ENCODE measurements at regions not wholly inside any gene's neighbourhood (a gene's known extent, or its start where the extent isn't known, plus 50 kb on each side); places are given as distances from the start of the nearest gene placed in this dataset.

- Histone ChIP-seq H3K4me3 (ENCODE audit: low read length) (no peak overlapping the region), H3K27me3 (ENCODE audit: insufficient read depth, low read length) (no peaks in the 10 kb centered on the region), H3K36me3 (ENCODE audit: insufficient read depth, low read length) (no peaks in the 10 kb centered on the region), H3K4me1 (ENCODE audit: insufficient read depth, low read length) (no peaks in the 10 kb centered on the region), H3K27ac (ENCODE audit: low read depth, low read length) (no peak overlapping the region), H3K9ac (ENCODE audit: low read depth, low read length) (no peak overlapping the region), H3K9me3 (ENCODE audit: insufficient read depth, low read depth, low read length) (no peaks in the 10 kb centered on the region)
- 95% methylated on average over 2 of the region's 2 CpGs for WGBS
Measured at GRCh38 chr2:78455586-78455985, 569.9 kb upstream of the REG3G start.

DNA sequence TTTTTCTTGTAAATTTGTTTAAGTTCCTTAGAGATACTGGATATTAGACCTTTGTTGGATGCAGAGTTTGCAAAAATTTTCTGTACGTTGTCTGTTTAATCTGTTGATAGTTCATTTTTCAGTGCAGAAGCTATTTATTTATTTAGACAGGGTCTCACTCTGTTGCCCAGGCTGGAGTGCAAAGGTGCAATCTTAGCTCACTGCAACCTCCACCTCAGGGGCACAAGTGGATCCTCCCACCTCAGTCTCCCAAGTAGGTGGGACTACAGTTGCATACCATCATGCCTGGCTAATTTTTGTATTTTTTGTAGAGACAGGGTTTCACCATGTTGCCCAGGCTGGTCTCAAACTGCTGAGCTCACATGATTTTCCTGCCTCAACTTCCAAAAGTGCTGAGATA, 568.2 kb upstream of the REG3G start:
- Histone ChIP-seq H3K27me3 (ENCODE audit: insufficient read depth, low read length) (no peaks in the 10 kb centered on the region), H3K27ac (ENCODE audit: low read depth, low read length) (no peak overlapping the region), H3K4me3 (ENCODE audit: low read length) (no peak overlapping the region), H3K4me1 (ENCODE audit: insufficient read depth, low read length) (no peaks in the 10 kb centered on the region), H3K9ac (ENCODE audit: low read depth, low read length) (no peak overlapping the region), H3K9me3 (ENCODE audit: insufficient read depth, low read depth, low read length) (no peaks in the 10 kb centered on the region), H3K36me3 (ENCODE audit: insufficient read depth, low read length) (no peaks in the 10 kb centered on the region)
- WGBS = 100% methylated on average over 1 of the region's 1 CpG

GRCh38 chr2:78465707-78466106, 559.8 kb upstream of the REG3G start:
- WGBS = 92% methylated on average over 3 of the region's 3 CpGs
- no peak overlapping the region for H3K27ac ChIP-seq (ENCODE audit: low read depth, low read length)
- H3K9ac ChIP-seq (ENCODE audit: low read depth, low read length) = no peak overlapping the region
- H3K4me3 ChIP-seq (ENCODE audit: low read length) = no peak overlapping the region
- no peaks in the 10 kb centered on the region for H3K27me3 ChIP-seq (ENCODE audit: insufficient read depth, low read length)
- no peaks in the 10 kb centered on the region for H3K4me1 ChIP-seq (ENCODE audit: insufficient read depth, low read length)
- H3K36me3 ChIP-seq (ENCODE audit: insufficient read depth, low read length) = no peaks in the 10 kb centered on the region
- H3K9me3 ChIP-seq (ENCODE audit: insufficient read depth, low read depth, low read length) = no peaks in the 10 kb centered on the region

DNA sequence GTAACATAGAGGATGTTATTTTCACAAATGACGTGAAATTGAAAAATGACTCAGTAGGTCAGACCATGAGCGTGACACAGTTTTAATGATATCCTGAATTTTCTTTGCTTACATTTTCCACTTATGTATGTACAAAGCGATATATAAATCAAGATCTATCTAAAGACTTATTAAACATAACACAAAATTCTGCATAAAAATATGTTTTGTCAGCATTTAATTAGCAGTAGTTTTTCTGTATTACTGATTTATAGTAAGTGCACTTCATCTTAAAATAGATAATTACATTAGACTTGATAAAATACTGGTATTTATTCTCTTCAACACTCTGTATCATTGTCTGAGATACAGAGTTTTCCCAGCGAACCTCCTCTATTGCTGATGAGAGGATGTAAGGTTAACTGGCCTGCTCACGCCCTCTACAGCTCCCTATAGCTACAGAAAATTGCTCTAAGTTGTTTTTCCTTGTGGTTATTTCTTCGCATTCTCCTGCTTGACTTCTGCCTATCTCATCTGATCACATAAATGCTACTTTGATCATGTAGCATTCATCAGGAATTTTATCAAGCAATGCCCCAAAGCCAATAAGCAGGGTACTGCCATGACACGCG, 548.8 kb upstream of the REG3G start:
- Histone ChIP-seq H3K36me3 (ENCODE audit: insufficient read depth, low read length) (no peaks in the 10 kb centered on the region), H3K4me3 (ENCODE audit: low read length) (no peak overlapping the region), H3K4me1 (ENCODE audit: insufficient read depth, low read length) (no peaks in the 10 kb centered on the region), H3K9me3 (ENCODE audit: insufficient read depth, low read depth, low read length) (no peaks in the 10 kb centered on the region), H3K9ac (ENCODE audit: low read depth, low read length) (no peak overlapping the region), H3K27ac (ENCODE audit: low read depth, low read length) (no peak overlapping the region), H3K27me3 (ENCODE audit: insufficient read depth, low read length) (no peaks in the 10 kb centered on the region)
- 96% methylated on average over 6 of the region's 8 CpGs for whole genome bisulfite sequencing

- Histone ChIP-seq H3K4me1 (ENCODE audit: insufficient read depth, low read length) (no peaks in the 10 kb centered on the region), H3K9me3 (ENCODE audit: insufficient read depth, low read depth, low read length) (no peaks in the 10 kb centered on the region), H3K27ac (ENCODE audit: low read depth, low read length) (no peak overlapping the region), H3K4me3 (ENCODE audit: low read length) (no peak overlapping the region), H3K36me3 (ENCODE audit: insufficient read depth, low read length) (no peaks in the 10 kb centered on the region), H3K27me3 (ENCODE audit: insufficient read depth, low read length) (no peaks in the 10 kb centered on the region), H3K9ac (ENCODE audit: low read depth, low read length) (no peak overlapping the region)
Measured at GRCh38 chr2:78486565-78486964, 538.9 kb upstream of the REG3G start.

GRCh38 chr2:78498125-78498524, 527.4 kb upstream of the REG3G start:
- WGBS = 95% methylated on average over 8 of the region's 8 CpGs
- no peaks in the 10 kb centered on the region for H3K9me3 ChIP-seq (ENCODE audit: insufficient read depth, low read depth, low read length)
- no peak overlapping the region for H3K4me3 ChIP-seq (ENCODE audit: low read length)
- H3K27ac ChIP-seq (ENCODE audit: low read depth, low read length) = no peak overlapping the region
- H3K27me3 ChIP-seq (ENCODE audit: insufficient read depth, low read length) = no peaks in the 10 kb centered on the region
- no peaks in the 10 kb centered on the region for H3K36me3 ChIP-seq (ENCODE audit: insufficient read depth, low read length)
- no peaks in the 10 kb centered on the region for H3K4me1 ChIP-seq (ENCODE audit: insufficient read depth, low read length)
- no peak overlapping the region for H3K9ac ChIP-seq (ENCODE audit: low read depth, low read length)

GRCh38 chr2:78506301-78506700, 519.2 kb upstream of the REG3G start:
- WGBS = 100% methylated on average over 1 of the region's 1 CpG
- Histone ChIP-seq H3K4me3 (ENCODE audit: low read length) (no peak overlapping the region), H3K27ac (ENCODE audit: low read depth, low read length) (no peak overlapping the region), H3K9me3 (ENCODE audit: insufficient read depth, low read depth, low read length) (no peaks in the 10 kb centered on the region), H3K4me1 (ENCODE audit: insufficient read depth, low read length) (no peaks in the 10 kb centered on the region), H3K9ac (ENCODE audit: low read depth, low read length) (no peak overlapping the region), H3K36me3 (ENCODE audit: insufficient read depth, low read length) (no peaks in the 10 kb centered on the region), H3K27me3 (ENCODE audit: insufficient read depth, low read length) (no peaks in the 10 kb centered on the region)

GRCh38 chr2:78521938-78522337, 503.6 kb upstream of the REG3G start:
- H3K27me3 ChIP-seq (ENCODE audit: insufficient read depth, low read length) = no peaks in the 10 kb centered on the region
- H3K27ac ChIP-seq (ENCODE audit: low read depth, low read length) = no peak overlapping the region
- 90% methylated on average over 3 of the region's 3 CpGs for WGBS
- H3K9me3 ChIP-seq (ENCODE audit: insufficient read depth, low read depth, low read length) = no peaks in the 10 kb centered on the region
- no peaks in the 10 kb centered on the region for H3K4me1 ChIP-seq (ENCODE audit: insufficient read depth, low read length)
- H3K36me3 ChIP-seq (ENCODE audit: insufficient read depth, low read length) = no peaks in the 10 kb centered on the region
- H3K9ac ChIP-seq (ENCODE audit: low read depth, low read length) = no peak overlapping the region
- no peak overlapping the region for H3K4me3 ChIP-seq (ENCODE audit: low read length)

GRCh38 chr2:78532762-78533379, 492.6 kb upstream of the REG3G start:
- H3K27me3 ChIP-seq (ENCODE audit: insufficient read depth, low read length) = no peaks in the 10 kb centered on the region
- no peaks in the 10 kb centered on the region for H3K36me3 ChIP-seq (ENCODE audit: insufficient read depth, low read length)
- peaks cover 28% of the 10 kb centered on the region for H3K4me1 ChIP-seq (ENCODE audit: insufficient read depth, low read length)
- H3K4me3 ChIP-seq (ENCODE audit: low read length) = no peak overlapping the region
- no peak overlapping the region; the same call in 1 of the 2 replicates for H3K27ac ChIP-seq (ENCODE audit: low read depth, low read length)
- WGBS = 30% methylated on average over 5 of the region's 5 CpGs
- H3K9me3 ChIP-seq (ENCODE audit: insufficient read depth, low read depth, low read length) = no peaks in the 10 kb centered on the region
- no peak overlapping the region for H3K9ac ChIP-seq (ENCODE audit: low read depth, low read length)

DNA sequence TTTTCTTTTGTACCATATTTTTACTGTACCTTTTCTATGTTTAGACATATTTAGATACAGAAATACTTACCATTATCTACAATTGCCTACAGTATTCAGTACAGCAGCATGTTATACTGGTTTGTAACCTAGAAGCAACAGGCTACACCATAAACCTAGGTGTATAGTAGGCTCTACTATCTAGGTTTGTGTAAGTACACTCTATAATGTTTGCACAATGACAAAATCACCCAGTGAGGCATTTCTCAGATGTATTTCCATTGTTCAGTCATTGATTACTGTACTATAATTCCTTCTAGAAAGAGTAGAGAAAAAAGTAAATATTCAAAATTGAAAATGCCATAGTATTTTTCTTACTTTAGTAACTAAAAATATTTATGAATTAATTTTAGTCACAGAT, 490.1 kb upstream of the REG3G start:
- peaks cover 28% of the 10 kb centered on the region for H3K4me1 ChIP-seq (ENCODE audit: insufficient read depth, low read length)

DNA sequence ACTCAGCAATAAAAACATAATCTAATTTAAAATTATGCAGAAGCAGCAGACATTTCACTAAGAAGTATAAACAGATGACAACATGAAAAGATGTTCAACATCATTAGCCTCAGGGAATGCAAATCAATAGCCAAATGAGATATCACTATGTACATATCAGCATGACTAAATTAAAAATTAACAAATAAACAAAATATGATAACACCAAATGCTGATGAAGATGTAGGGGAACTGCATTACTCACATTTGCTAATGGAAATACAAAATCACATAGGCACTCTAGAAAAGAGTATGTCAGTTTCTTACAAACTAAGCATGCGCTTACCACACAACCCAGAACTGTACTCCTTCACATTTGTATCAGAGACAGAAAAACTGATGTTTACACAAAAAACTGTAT, 487.2 kb upstream of the REG3G start:
- Histone ChIP-seq H3K9me3 (ENCODE audit: insufficient read depth, low read depth, low read length) (0 out of 2 replicates have a peak, but pooled peaks cover 6% of the 10 kb centered on the region), H3K9ac (ENCODE audit: low read depth, low read length) (no peak overlapping the region), H3K4me3 (ENCODE audit: low read length) (no peak overlapping the region), H3K4me1 (ENCODE audit: insufficient read depth, low read length) (peaks cover 7% of the 10 kb centered on the region), H3K36me3 (ENCODE audit: insufficient read depth, low read length) (no peaks in the 10 kb centered on the region), H3K27me3 (ENCODE audit: insufficient read depth, low read length) (no peaks in the 10 kb centered on the region), H3K27ac (ENCODE audit: low read depth, low read length) (no peak overlapping the region)
- 100% methylated on average over 1 of the region's 1 CpG for WGBS

More for the DNA sequence above, 490.1 kb upstream of the REG3G start:
- no peak overlapping the region for H3K4me3 ChIP-seq (ENCODE audit: low read length)
- H3K36me3 ChIP-seq (ENCODE audit: insufficient read depth, low read length) = no peaks in the 10 kb centered on the region
- H3K27ac ChIP-seq (ENCODE audit: low read depth, low read length) = no peak overlapping the region
- H3K27me3 ChIP-seq (ENCODE audit: insufficient read depth, low read length) = no peaks in the 10 kb centered on the region
- H3K9ac ChIP-seq (ENCODE audit: low read depth, low read length) = no peak overlapping the region
- no peaks in the 10 kb centered on the region for H3K9me3 ChIP-seq (ENCODE audit: insufficient read depth, low read depth, low read length)

- H3K36me3 ChIP-seq (ENCODE audit: insufficient read depth, low read length) = no peaks in the 10 kb centered on the region
- H3K9ac ChIP-seq (ENCODE audit: low read depth, low read length) = no peak overlapping the region
- 63% methylated on average over 2 of the region's 2 CpGs for WGBS
- no peaks in the 10 kb centered on the region for H3K27me3 ChIP-seq (ENCODE audit: insufficient read depth, low read length)
- no peaks in the 10 kb centered on the region for H3K4me1 ChIP-seq (ENCODE audit: insufficient read depth, low read length)
- H3K4me3 ChIP-seq (ENCODE audit: low read length) = no peak overlapping the region
- no peak overlapping the region for H3K27ac ChIP-seq (ENCODE audit: low read depth, low read length)
- H3K9me3 ChIP-seq (ENCODE audit: insufficient read depth, low read depth, low read length) = 0 out of 2 replicates have a peak, but pooled peaks cover 6% of the 10 kb centered on the region
Measured at GRCh38 chr2:78540255-78540654, 485.2 kb upstream of the REG3G start.

All from HUES64 (cell line).